ENCODE measurements at regions not wholly inside any gene's neighbourhood (a gene's known extent, or its start where the extent isn't known, plus 50 kb on each side); places are given as distances from the start of the nearest gene placed in this dataset.

DNA sequence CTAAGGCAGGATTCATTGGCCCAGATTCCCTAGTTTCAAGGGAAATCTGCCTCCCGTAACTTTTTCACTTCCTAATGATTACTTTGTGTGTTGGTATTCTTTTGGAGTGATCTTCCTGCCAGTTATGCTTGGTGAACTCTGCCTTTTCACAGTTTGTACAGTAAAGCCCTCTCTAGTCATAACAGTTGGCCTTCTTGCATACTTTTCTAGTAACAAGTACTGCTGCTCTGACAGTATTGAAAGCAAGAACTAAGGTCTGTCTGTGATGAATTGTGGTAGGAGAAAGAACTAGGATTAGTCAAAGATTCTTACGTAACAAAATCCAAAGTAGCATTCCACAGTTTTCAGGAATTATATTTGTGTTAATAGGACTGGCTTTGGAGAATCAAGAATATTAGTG is 1457.2 kb upstream of the WWC1 start:
- TF ChIP-seq, protein P1, sequence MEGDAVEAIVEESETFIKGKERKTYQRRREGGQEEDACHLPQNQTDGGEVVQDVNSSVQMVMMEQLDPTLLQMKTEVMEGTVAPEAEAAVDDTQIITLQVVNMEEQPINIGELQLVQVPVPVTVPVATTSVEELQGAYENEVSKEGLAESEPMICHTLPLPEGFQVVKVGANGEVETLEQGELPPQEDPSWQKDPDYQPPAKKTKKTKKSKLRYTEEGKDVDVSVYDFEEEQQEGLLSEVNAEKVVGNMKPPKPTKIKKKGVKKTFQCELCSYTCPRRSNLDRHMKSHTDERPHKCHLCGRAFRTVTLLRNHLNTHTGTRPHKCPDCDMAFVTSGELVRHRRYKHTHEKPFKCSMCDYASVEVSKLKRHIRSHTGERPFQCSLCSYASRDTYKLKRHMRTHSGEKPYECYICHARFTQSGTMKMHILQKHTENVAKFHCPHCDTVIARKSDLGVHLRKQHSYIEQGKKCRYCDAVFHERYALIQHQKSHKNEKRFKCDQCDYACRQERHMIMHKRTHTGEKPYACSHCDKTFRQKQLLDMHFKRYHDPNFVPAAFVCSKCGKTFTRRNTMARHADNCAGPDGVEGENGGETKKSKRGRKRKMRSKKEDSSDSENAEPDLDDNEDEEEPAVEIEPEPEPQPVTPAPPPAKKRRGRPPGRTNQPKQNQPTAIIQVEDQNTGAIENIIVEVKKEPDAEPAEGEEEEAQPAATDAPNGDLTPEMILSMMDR (IDR thresholded peaks at IDR 0.05), result no peak

DNA sequence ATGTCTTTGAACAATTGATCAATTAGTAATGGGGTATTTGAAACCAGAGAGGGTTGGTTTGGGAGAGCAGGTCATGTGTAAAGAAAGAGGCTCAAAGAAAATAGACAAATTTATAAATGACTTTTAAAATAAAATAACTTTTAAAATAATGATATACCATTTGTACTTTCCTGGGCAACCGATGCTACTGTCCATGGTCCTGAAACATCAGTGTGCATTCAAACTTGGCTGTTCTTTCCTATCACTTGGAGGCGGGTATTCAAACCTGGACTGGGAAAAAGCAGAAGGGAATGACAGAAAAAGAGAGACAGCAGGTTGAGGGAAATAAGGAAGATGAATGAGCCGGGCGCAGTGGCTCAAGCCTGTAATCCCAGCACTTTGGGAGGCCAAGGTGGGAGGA is 1446.4 kb upstream of the WWC1 start:
- TF ChIP-seq, protein P1 (IDR thresholded peaks at IDR 0.05), result no peak

DNA sequence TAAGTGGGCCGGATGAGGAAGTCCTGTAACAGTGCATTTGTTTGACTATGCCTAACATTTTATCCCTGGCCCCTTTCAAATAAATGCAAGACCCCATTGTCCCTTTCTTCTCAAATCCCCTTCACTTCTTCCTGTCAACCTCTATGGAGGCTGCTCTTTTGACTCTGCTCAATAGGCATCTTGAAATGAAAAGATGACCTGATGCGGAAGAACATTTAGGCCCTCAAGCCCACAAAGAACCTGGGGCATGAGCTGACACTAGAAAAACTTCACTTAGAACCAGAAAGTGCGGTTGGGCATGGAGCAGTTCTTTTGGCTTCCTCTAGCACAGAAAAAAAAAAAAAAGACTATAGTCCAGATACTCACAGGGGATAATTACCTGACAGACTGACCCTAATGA is 1434.7 kb upstream of the WWC1 start:
- TF ChIP-seq, protein P1 (IDR thresholded peaks at IDR 0.05), result no peak

DNA sequence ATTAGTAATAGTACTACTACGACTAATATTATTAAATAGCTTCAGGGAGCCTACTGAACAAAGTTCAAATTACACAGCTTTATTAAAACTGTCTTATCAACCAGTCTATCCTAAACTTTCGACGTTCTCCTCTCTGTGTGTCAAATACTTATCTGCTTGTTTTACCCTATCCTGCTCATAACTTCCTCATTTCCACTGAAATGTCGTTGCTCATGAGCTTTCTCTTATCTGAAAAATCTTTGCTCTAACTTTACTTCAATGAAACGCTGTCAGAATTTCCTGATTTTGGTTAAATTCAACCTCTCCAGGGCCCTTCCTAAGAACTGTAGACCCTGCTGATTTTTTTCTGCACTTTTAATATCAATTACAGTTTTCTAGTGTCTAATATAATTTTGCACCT is 1431.0 kb upstream of the WWC1 start:
- TF ChIP-seq, protein P1 (IDR thresholded peaks at IDR 0.05), result no peak

DNA sequence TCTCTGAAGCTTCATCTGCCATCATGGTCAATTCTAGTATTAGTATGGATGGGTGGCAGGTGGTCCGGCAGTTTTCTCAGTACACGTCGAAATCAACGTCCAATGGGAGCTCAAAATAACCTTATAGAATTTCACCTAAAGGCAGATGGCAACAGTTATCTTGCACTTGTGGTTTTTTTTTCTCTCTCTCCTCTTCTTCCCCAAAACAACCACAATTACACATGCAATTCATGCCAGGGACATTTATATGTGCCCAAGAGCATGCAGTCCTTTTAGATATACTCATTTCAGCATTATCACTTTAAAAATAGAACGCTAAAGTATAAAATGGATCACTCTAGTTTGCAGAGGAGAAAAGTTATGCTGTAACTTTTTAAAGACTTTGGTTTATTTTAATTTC is 1428.9 kb upstream of the WWC1 start:
- TF ChIP-seq, protein P1 (IDR thresholded peaks at IDR 0.05), result no peak

DNA sequence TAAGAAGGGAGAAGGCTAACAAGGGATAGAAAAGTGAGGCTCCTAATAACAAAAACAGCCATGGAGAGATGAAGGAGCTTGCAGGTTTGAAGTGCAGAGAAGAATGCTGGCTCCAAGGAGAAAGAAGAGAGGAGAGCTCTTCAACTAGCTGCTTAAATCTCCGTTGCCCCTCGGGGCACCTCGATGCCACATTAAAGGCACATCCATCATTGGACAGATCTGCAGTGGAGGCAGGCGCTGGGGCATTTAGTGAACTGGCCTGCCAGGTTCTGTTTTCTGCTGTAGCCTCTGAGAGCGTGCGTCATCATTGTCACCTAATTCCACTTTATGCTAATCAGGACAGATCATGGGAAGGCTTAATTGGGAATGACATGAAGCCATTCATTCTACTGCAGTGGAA is 1426.2 kb upstream of the WWC1 start:
- TF ChIP-seq, protein P1 (IDR thresholded peaks at IDR 0.05), result no peak

DNA sequence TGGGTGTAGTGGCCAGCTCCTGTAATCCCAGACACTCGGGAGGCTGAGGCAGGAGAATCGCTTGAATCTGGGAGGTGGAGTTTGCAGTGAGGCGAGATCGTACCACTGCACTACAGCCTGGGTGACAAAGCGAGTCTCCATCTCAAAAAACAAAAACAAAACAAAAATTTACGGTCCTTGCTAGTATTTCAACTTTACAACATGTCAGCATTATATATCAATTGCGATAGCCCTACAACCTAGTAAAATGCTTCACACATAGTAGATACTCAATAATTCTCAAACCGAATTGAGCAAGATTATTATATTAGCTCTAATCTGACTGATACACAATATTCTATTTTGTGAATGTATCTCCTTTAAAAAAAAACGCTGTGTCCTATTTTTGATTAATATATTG is 1411.0 kb upstream of the WWC1 start:
- TF ChIP-seq, protein P1 (IDR thresholded peaks at IDR 0.05), result no peak

DNA sequence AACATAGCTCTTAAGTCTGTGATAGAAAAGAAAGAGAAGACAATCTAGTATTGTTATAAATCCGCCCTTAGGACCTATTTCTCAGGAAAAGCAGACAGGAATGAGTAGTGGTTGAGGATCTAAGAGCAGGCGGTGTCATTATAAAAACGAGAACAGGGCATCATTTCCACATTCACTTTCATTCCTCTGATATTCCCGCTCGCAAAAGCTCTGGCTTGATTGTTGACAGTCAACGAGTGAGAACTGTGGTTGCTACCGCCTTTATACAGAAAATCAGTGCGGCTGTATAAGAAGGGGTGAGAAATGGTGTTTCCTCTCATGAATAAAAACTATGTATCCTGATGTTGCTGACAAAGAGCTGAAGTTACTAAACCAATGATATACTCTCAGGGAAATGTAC is 1409.6 kb upstream of the WWC1 start:
- TF ChIP-seq, protein P1 (IDR thresholded peaks at IDR 0.05), result no peak

Measured in LNCAP (cell line).